Activated T-cell treated with anti-CD3 and anti-CD28 coated beads, Interleukin-2, amount 50 U/mL, for 24 hours (primary cell): ENCODE measurements at regions not wholly inside any gene's neighbourhood (a gene's known extent, or its start where the extent isn't known, plus 50 kb on each side); places are given as distances from the start of the nearest gene placed in this dataset.
A peak's percentile ranks its signal among the peaks of the same experiment; 100 is the strongest.

Experiments used
- DNase-seq: peaks from one replicate; pipeline ENCODE4 v3.0.0-alpha.2; 2020
- H3K27ac Mint-ChIP-seq: 2 replicates; pipeline ENCODE4 v1.8.0; 2020; ENCODE audit warnings: mild to moderate bottlenecking, mixed read lengths
- H3K27me3 Mint-ChIP-seq: 2 replicates; pipeline ENCODE4 v1.8.0; 2020; ENCODE audit warnings: mixed read lengths
- H3K36me3 Mint-ChIP-seq: 2 replicates; pipeline ENCODE4 v1.8.0; 2020; ENCODE audit warnings: low read depth, mixed read lengths
- H3K4me1 Mint-ChIP-seq: 2 replicates; pipeline ENCODE4 v1.8.0; 2020; ENCODE audit warnings: low read depth, mixed read lengths
- H3K4me3 Mint-ChIP-seq: 2 replicates; pipeline ENCODE4 v1.8.0; 2020; ENCODE audit warnings: mild to moderate bottlenecking, moderate library complexity, mixed read lengths
- H3K9me3 Mint-ChIP-seq: 2 replicates; pipeline ENCODE4 v1.8.0; 2020; ENCODE audit warnings: mixed read lengths

GRCh38 chr2:234420408-234420807 is 76.5 kb downstream of the ARL4C start:
- Mint-ChIP-seq H3K36me3 (no peaks in the 10 kb centered on the region), H3K4me1 (peaks cover 54% of the 10 kb centered on the region), H3K9me3 (peaks cover 6% of the 10 kb centered on the region), H3K27me3 (no peaks in the 10 kb centered on the region), H3K4me3 (no peak overlapping the region), H3K27ac (peak overlapping the region; percentile 22)
- no peak for DNase-seq

- no peaks in the 10 kb centered on the region for H3K36me3 Mint-ChIP-seq
- H3K4me3 Mint-ChIP-seq: no peak overlapping the region
- peak overlapping the region; percentile 23 for H3K27ac Mint-ChIP-seq
- DNase-seq: no peak
- no peaks in the 10 kb centered on the region for H3K27me3 Mint-ChIP-seq
- H3K9me3 Mint-ChIP-seq: peaks cover 6% of the 10 kb centered on the region
- H3K4me1 Mint-ChIP-seq: peaks cover 47% of the 10 kb centered on the region
Measured at GRCh38 chr2:234419726-234420125, 77.2 kb downstream of the ARL4C start.

DNA sequence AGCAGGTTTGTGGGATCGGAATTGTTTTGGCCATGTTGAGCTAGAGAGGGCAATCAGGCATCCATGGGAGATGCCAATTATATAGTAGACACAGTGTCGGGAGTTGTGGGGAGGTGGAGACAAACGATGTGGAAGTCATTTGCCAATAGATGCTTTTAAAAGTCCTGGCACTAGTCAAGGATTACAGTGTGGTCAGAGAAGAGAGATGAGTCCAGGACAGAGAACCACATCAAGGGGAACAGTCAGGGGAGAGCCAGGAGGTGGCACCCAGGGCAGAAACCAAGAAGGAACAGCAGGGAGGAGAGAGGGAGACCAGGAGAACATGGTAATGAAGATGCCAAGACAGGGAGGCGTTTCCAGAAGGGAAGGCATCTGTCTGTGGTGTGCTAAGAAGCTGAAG is 81.2 kb downstream of the ARL4C start:
- Mint-ChIP-seq H3K4me3 (no peak overlapping the region), H3K27ac (no peak overlapping the region), H3K27me3 (no peaks in the 10 kb centered on the region), H3K36me3 (no peaks in the 10 kb centered on the region), H3K4me1 (peaks cover 14% of the 10 kb centered on the region), H3K9me3 (peaks cover 6% of the 10 kb centered on the region)
- DNase-seq: no peak

DNA sequence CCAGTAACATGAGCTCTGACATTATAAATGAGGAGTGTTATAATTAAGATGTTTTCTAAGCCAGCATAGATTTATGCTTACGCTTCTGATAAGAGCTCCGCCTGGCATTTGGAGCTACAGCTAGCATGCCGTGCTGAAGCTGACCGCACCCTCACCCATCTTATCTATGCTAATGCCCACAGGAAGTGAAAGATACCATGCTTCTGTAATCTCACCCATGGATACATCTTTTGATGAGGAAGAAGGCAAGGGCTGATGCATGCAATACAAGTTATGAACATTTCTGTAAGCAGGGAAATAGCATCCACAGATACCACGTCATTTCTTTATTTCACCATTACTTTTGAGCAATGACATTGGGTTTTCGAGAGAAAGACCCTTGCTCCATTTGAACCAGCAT is 82.3 kb downstream of the ARL4C start:
- H3K27ac Mint-ChIP-seq: no peak overlapping the region
- H3K9me3 Mint-ChIP-seq: peaks cover 6% of the 10 kb centered on the region
- no peak overlapping the region for H3K4me3 Mint-ChIP-seq
- no peaks in the 10 kb centered on the region for H3K36me3 Mint-ChIP-seq
- DNase-seq: no peak
- no peaks in the 10 kb centered on the region for H3K27me3 Mint-ChIP-seq
- peaks cover 17% of the 10 kb centered on the region for H3K4me1 Mint-ChIP-seq

DNA sequence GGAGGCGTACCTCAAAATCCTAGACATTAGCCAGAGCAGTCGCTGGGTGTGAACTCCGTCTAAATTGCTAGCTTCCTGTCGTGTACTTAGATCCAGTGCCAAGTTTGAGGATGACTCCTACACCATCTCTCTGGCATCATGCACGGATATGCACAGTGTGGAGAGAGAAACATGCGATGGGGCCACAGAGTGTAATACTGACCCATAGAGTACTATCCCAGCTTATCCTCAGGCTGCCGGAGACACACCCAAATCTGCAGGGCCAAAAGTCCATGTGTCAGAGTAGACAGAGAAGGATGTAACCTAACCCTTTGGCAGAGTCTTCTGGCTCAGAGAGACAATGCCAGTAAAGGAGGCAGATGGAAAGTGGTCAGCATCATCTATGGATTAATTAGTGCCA is 84.2 kb downstream of the ARL4C start:
- DNase-seq: no peak
- Mint-ChIP-seq H3K27me3 (no peaks in the 10 kb centered on the region), H3K4me1 (peaks cover 16% of the 10 kb centered on the region), H3K36me3 (no peaks in the 10 kb centered on the region), H3K4me3 (no peak overlapping the region), H3K9me3 (no peaks in the 10 kb centered on the region), H3K27ac (no peak overlapping the region)

GRCh38 chr2:234411793-234412192 is 85.1 kb downstream of the ARL4C start:
- Mint-ChIP-seq H3K36me3 (no peaks in the 10 kb centered on the region), H3K4me3 (no peak overlapping the region), H3K9me3 (no peaks in the 10 kb centered on the region), H3K27me3 (no peaks in the 10 kb centered on the region), H3K27ac (no peak overlapping the region), H3K4me1 (peaks cover 16% of the 10 kb centered on the region)
- DNase-seq: no peak

- H3K9me3 Mint-ChIP-seq: no peaks in the 10 kb centered on the region
- no peak overlapping the region for H3K4me3 Mint-ChIP-seq
- peaks cover 20% of the 10 kb centered on the region for H3K4me1 Mint-ChIP-seq
Measured at GRCh38 chr2:234410526-234410925, 86.4 kb downstream of the ARL4C start.

GRCh38 chr2:234409590-234409989 is 87.3 kb downstream of the ARL4C start:
- Mint-ChIP-seq H3K36me3 (no peaks in the 10 kb centered on the region), H3K4me1 (peaks cover 26% of the 10 kb centered on the region), H3K9me3 (no peaks in the 10 kb centered on the region), H3K4me3 (no peak overlapping the region), H3K27ac (no peak overlapping the region), H3K27me3 (no peaks in the 10 kb centered on the region)
- DNase-seq: no peak

More at GRCh38 chr2:234410526-234410925, 86.4 kb downstream of the ARL4C start:
- Mint-ChIP-seq H3K27me3 (no peaks in the 10 kb centered on the region), H3K36me3 (no peaks in the 10 kb centered on the region), H3K27ac (no peak overlapping the region)
- DNase-seq: no peak

DNA sequence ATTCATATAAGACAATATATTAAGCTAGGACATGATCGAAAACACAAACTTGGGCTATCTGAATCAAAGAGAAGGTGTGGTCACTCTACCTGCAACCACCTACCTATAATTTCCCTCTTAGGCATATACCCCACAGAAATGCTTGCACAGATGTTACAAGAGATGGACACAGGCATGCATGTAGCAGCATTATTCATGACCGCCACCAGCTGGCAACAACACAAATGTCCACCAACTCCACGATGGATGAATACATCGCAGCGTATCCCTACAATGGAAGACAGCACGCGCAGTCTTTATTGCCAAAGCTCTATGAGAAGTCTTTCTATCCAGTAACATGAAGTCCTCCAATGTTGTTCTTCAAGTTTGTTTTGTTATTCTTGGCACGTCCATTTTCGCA is 90.8 kb downstream of the ARL4C start:
- DNase-seq: no peak
- Mint-ChIP-seq H3K27me3 (no peaks in the 10 kb centered on the region), H3K9me3 (no peaks in the 10 kb centered on the region), H3K4me3 (no peak overlapping the region), H3K27ac (no peak overlapping the region), H3K4me1 (peaks cover 44% of the 10 kb centered on the region), H3K36me3 (no peaks in the 10 kb centered on the region)

- DNase-seq: no peak
- Mint-ChIP-seq H3K36me3 (no peaks in the 10 kb centered on the region), H3K27ac (no peak overlapping the region), H3K4me3 (no peak overlapping the region), H3K27me3 (no peaks in the 10 kb centered on the region), H3K9me3 (peaks cover 4% of the 10 kb centered on the region), H3K4me1 (peaks cover 44% of the 10 kb centered on the region)
Measured at GRCh38 chr2:234405462-234405861, 91.4 kb downstream of the ARL4C start.

GRCh38 chr2:234404957-234405356 is 91.9 kb downstream of the ARL4C start:
- no peaks in the 10 kb centered on the region for H3K27me3 Mint-ChIP-seq
- no peak for DNase-seq
- peaks cover 4% of the 10 kb centered on the region for H3K9me3 Mint-ChIP-seq
- H3K4me1 Mint-ChIP-seq: peaks cover 42% of the 10 kb centered on the region
- no peak overlapping the region for H3K4me3 Mint-ChIP-seq
- no peaks in the 10 kb centered on the region for H3K36me3 Mint-ChIP-seq
- H3K27ac Mint-ChIP-seq: no peak overlapping the region

GRCh38 chr2:234403751-234404150 is 93.1 kb downstream of the ARL4C start:
- Mint-ChIP-seq H3K27ac (no peak overlapping the region), H3K27me3 (no peaks in the 10 kb centered on the region), H3K9me3 (peaks cover 4% of the 10 kb centered on the region), H3K4me1 (peaks cover 48% of the 10 kb centered on the region), H3K4me3 (no peak overlapping the region), H3K36me3 (no peaks in the 10 kb centered on the region)
- DNase-seq: no peak

- H3K36me3 Mint-ChIP-seq: no peaks in the 10 kb centered on the region
- H3K27ac Mint-ChIP-seq: no peak overlapping the region
- H3K4me3 Mint-ChIP-seq: no peak overlapping the region
- DNase-seq: no peak
- peaks cover 4% of the 10 kb centered on the region for H3K9me3 Mint-ChIP-seq
- H3K4me1 Mint-ChIP-seq: peaks cover 52% of the 10 kb centered on the region
- no peaks in the 10 kb centered on the region for H3K27me3 Mint-ChIP-seq
Measured at GRCh38 chr2:234403074-234403473, 93.8 kb downstream of the ARL4C start.

DNA sequence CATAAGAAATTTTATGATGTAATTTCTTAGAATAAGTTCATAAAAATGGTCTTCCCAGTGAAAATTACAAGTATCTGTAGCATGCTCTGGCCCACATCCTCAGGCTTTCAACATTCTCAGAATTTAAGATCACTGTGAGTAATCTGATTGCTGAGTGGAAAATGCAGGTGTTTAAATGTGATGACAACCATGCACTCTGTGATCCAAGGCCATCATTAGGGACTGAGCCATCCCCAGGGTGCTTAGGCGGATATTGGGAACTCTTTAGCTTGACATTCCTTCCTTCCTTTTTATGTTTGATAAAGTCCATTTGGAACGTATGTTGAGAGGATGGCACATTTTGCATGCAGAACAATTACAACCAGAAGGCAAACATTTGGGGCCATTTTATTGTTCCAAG is 95.5 kb downstream of the ARL4C start:
- Mint-ChIP-seq H3K27me3 (no peaks in the 10 kb centered on the region), H3K36me3 (no peaks in the 10 kb centered on the region), H3K9me3 (peaks cover 4% of the 10 kb centered on the region), H3K4me3 (no peak overlapping the region), H3K27ac (peak overlapping the region; percentile 24), H3K4me1 (peaks cover 53% of the 10 kb centered on the region)
- no peak for DNase-seq

GRCh38 chr2:234399451-234400246 is 97.2 kb downstream of the ARL4C start:
- Mint-ChIP-seq H3K27ac (no peak overlapping the region), H3K4me3 (no peak overlapping the region)

More at GRCh38 chr2:234399451-234400246, 97.2 kb downstream of the ARL4C start:
- DNase-seq: no peak
- Mint-ChIP-seq H3K27me3 (no peaks in the 10 kb centered on the region), H3K9me3 (peaks cover 4% of the 10 kb centered on the region), H3K36me3 (no peaks in the 10 kb centered on the region), H3K4me1 (peaks cover 52% of the 10 kb centered on the region)
